ENCODE measurements at regions not wholly inside any gene's neighbourhood (a gene's known extent, or its start where the extent isn't known, plus 50 kb on each side); places are given as distances from the start of the nearest gene placed in this dataset.

GRCh38 chr9:31153250-31153840 is 1231.1 kb upstream of the ACO1 start:
- Histone ChIP-seq H3K4me1 (ENCODE audit: control insufficient read depth, extremely low read depth, insufficient read depth, low read length) (no peaks in the 10 kb centered on the region), H3K4me3 (replicated peaks in 1 of 3; ENCODE audit: insufficient read depth in 1 of 3, low read depth in 1 of 3, low read length in 3 of 3) (no peak overlapping the region), H3K9me3 (replicated peaks; ENCODE audit: control insufficient read depth, insufficient read depth, low read length) (no peaks in the 10 kb centered on the region), H2AFZ (ENCODE audit: low read depth, low read length) (no peak overlapping the region), H3K79me2 (ENCODE audit: control insufficient read depth, insufficient read depth, low read length) (no peaks in the 10 kb centered on the region), H3K9me1 (replicated peaks; ENCODE audit: control insufficient read depth, extremely low read depth, insufficient read depth, low read length) (no peaks in the 10 kb centered on the region), H3K9ac (replicated peaks; ENCODE audit: extremely low read depth, insufficient read depth, low read length) (no peak overlapping the region), H3K27me3 (ENCODE audit: control insufficient read depth in 2 of 2, insufficient read depth in 2 of 2, low read length in 2 of 2) (no peaks in the 10 kb centered on the region), H3K36me3 (ENCODE audit: control insufficient read depth in 2 of 2, extremely low read depth in 1 of 2, insufficient read depth in 2 of 2, low read length in 2 of 2) (no peaks in the 10 kb centered on the region), H3K4me2 (ENCODE audit: insufficient read depth, low read length) (no peak overlapping the region), H4K20me1 (replicated peaks; ENCODE audit: control insufficient read depth, extremely low read depth, insufficient read depth, low read length) (no peaks in the 10 kb centered on the region), H3K27ac (ENCODE audit: insufficient read depth, low read depth, low read length) (no peak overlapping the region)
- CTCF ChIA-PET, result interaction anchor here (1.5 kb wide), 1 partner anchor 8 kb away, joined by 5 read pairs; no protein-coding TSS in a partner anchor
- FAIRE-seq (no peak), DNase-seq (ENCODE audit: low read depth, low spot score) (no peak)
- intact Hi-C loops (cut with micrococcal nuclease) (no loop called here), dilution Hi-C loops (cut with MboI; ENCODE audit: extremely low pct_ligation_motif_present, low sequenced_read_pairs) (no loop called here)
- POLR2A ChIA-PET, result no interaction called here
- TF ChIP-seq JUN (IDR thresholded peaks at IDR 0.05; ENCODE audit: borderline replicate concordance, insufficient read depth, insufficient read length, low read depth) (no peak), GATA2 (IDR thresholded peaks at IDR 0.05; ENCODE audit: insufficient read depth, insufficient read length, low read depth, low read length) (no peak), FOS (IDR thresholded peaks at IDR 0.05; ENCODE audit: borderline replicate concordance, insufficient read depth, low read length) (no peak)
- TF ChIP-seq, protein P1, sequence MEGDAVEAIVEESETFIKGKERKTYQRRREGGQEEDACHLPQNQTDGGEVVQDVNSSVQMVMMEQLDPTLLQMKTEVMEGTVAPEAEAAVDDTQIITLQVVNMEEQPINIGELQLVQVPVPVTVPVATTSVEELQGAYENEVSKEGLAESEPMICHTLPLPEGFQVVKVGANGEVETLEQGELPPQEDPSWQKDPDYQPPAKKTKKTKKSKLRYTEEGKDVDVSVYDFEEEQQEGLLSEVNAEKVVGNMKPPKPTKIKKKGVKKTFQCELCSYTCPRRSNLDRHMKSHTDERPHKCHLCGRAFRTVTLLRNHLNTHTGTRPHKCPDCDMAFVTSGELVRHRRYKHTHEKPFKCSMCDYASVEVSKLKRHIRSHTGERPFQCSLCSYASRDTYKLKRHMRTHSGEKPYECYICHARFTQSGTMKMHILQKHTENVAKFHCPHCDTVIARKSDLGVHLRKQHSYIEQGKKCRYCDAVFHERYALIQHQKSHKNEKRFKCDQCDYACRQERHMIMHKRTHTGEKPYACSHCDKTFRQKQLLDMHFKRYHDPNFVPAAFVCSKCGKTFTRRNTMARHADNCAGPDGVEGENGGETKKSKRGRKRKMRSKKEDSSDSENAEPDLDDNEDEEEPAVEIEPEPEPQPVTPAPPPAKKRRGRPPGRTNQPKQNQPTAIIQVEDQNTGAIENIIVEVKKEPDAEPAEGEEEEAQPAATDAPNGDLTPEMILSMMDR (IDR thresholded peaks at IDR 0.05; ENCODE audit: extremely low read depth in 1 of 2, insufficient read depth in 1 of 2, low read depth in 1 of 2, low read length in 2 of 2), result no peak
- no TSS peak for BruUV-seq (replicated peaks)

DNA sequence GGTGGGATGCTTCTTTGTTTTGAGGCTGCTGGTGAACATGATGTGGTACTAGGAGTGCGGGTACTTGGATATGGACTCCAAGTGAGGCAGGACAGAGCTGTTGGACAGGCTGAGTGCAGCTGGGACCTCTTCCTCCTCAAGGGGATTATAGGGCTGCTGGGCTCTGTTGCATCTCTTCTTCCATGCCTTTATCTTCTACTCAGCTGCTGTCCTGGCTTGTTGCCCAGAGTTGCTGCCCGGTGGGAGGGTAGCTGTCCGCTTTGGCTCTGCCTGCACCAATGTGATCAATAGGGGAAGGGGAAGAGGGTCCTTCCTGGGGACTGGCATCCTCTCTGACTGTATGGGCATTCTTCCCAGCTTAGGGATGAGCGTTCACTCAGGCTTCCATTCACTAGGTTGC is 1217.9 kb upstream of the ACO1 start:
- Histone ChIP-seq H3K79me2 (ENCODE audit: control insufficient read depth, insufficient read depth, low read length) (no peaks in the 10 kb centered on the region), H2AFZ (ENCODE audit: low read depth, low read length) (no peak overlapping the region), H3K36me3 (ENCODE audit: control insufficient read depth in 2 of 2, extremely low read depth in 1 of 2, insufficient read depth in 2 of 2, low read length in 2 of 2) (no peaks in the 10 kb centered on the region), H3K4me3 (replicated peaks in 1 of 3; ENCODE audit: insufficient read depth in 1 of 3, low read depth in 1 of 3, low read length in 3 of 3) (no peak overlapping the region), H3K4me1 (ENCODE audit: control insufficient read depth, extremely low read depth, insufficient read depth, low read length) (no peaks in the 10 kb centered on the region), H3K27ac (ENCODE audit: insufficient read depth, low read depth, low read length) (no peak overlapping the region), H3K27me3 (ENCODE audit: control insufficient read depth in 2 of 2, insufficient read depth in 2 of 2, low read length in 2 of 2) (no peaks in the 10 kb centered on the region), H4K20me1 (replicated peaks; ENCODE audit: control insufficient read depth, extremely low read depth, insufficient read depth, low read length) (no peaks in the 10 kb centered on the region), H3K9me3 (replicated peaks; ENCODE audit: control insufficient read depth, insufficient read depth, low read length) (no peaks in the 10 kb centered on the region), H3K9me1 (replicated peaks; ENCODE audit: control insufficient read depth, extremely low read depth, insufficient read depth, low read length) (no peaks in the 10 kb centered on the region), H3K4me2 (ENCODE audit: insufficient read depth, low read length) (no peak overlapping the region), H3K9ac (replicated peaks; ENCODE audit: extremely low read depth, insufficient read depth, low read length) (no peak overlapping the region)
- POLR2A ChIA-PET, result no interaction called here
- FAIRE-seq (no peak), DNase-seq (ENCODE audit: low read depth, low spot score) (no peak)
- no peak for TF ChIP-seq MYC (IDR thresholded peaks at IDR 0.05; ENCODE audit: low read depth, low read length)
- TF ChIP-seq MAX (IDR thresholded peaks at IDR 0.05; ENCODE audit: insufficient read depth, insufficient read length), result no peak
- TF ChIP-seq, protein P1 (IDR thresholded peaks at IDR 0.05; ENCODE audit: extremely low read depth in 1 of 2, insufficient read depth in 1 of 2, low read depth in 1 of 2, low read length in 2 of 2), result no peak
- TF ChIP-seq EZH2 (IDR thresholded peaks at IDR 0.05; ENCODE audit: borderline replicate concordance, low read depth, low read length, severe bottlenecking), result no peak
- no peak for TF ChIP-seq POLR2AphosphoS5 (IDR thresholded peaks at IDR 0.05; ENCODE audit: insufficient read depth, low read depth, low read length)
- TF ChIP-seq FOS (IDR thresholded peaks at IDR 0.05; ENCODE audit: borderline replicate concordance, insufficient read depth, low read length), result no peak
- TF ChIP-seq JUN (IDR thresholded peaks at IDR 0.05; ENCODE audit: borderline replicate concordance, insufficient read depth, insufficient read length, low read depth), result no peak
- no peak for TF ChIP-seq POLR2A (IDR thresholded peaks at IDR 0.05; ENCODE audit: low read depth, low read length)
- no peak for TF ChIP-seq GATA2 (IDR thresholded peaks at IDR 0.05; ENCODE audit: insufficient read depth, insufficient read length, low read depth, low read length)
- CTCF ChIA-PET, result no interaction called here
- intact Hi-C loops (cut with micrococcal nuclease) (no loop called here), dilution Hi-C loops (cut with MboI; ENCODE audit: extremely low pct_ligation_motif_present, low sequenced_read_pairs) (no loop called here)
- no TSS peak for BruUV-seq (replicated peaks)
